Panc1 (cell line): ENCODE measurements at regions not wholly inside any gene's neighbourhood (a gene's known extent, or its start where the extent isn't known, plus 50 kb on each side); places are given as distances from the start of the nearest gene placed in this dataset.

Experiments
- ATAC-seq: fragments of 200-7000 bp; cut with Tn5 transposase; 2 replicates; pipeline ENCODE4 v1.9.1; 2020; ENCODE audit warnings: mild to moderate bottlenecking, moderate library complexity
- BruUV-seq: library from RNA; stranded (reverse); fragments of 400-500 nt; replicated peaks from 2 replicates; lab custom pipeline; 2021; lab: Mats Ljungman, UMichigan
- CTCF ChIA-PET: fragments of 300-600 bp; sonication (Branson Sonifier 250); formaldehyde crosslinking; loops from one replicate; lab custom pipeline; 2022; ENCODE audit warnings: antibody characterized with exemption; lab: Charles Lee
- POLR2A ChIA-PET: fragments of 300-600 bp; sonication (Branson Sonifier 250); formaldehyde crosslinking; loops from one replicate; lab custom pipeline; 2022; ENCODE audit warnings: antibody characterized with exemption; lab: Charles Lee
- DNase-seq: peaks from one replicate; pipeline ENCODE4 v3.0.0-alpha.2; 2010; ENCODE audit warnings: low read depth, low spot score
- H3K27ac ChIP-seq: 2 replicates; pipeline ENCODE4 v1.5.1; 2011; ENCODE audit warnings: mild to moderate bottlenecking, low read length, inconsistent platforms
- H3K27me3 ChIP-seq: fragments of 200-500 bp; sonication (Bioruptor generic); 2 replicates; pipeline ENCODE4 v1.6.0; 2014; ENCODE audit warnings: low read length, inconsistent platforms; ENCODE audit not compliant: control insufficient read depth, insufficient read depth
- H3K36me3 ChIP-seq: fragments of 200-500 bp; sonication (Bioruptor generic); 2 replicates; pipeline ENCODE4 v1.5.1; 2014; ENCODE audit warnings: inconsistent platforms, mild to moderate bottlenecking, low read length, moderate library complexity; ENCODE audit not compliant: control insufficient read depth, insufficient read depth
- H3K4me1 ChIP-seq: 2 replicates; pipeline ENCODE4 v1.5.1; 2011; ENCODE audit warnings: inconsistent platforms, mild to moderate bottlenecking, low read length, moderate library complexity; ENCODE audit not compliant: control insufficient read depth, insufficient read depth
- H3K4me3 ChIP-seq, 2 experiments: 2 replicates each; pipeline ENCODE4 v1.5.1; 2011 to 2012; ENCODE audit warnings: low read depth in 2 of 2, low read length in 2 of 2, mild to moderate bottlenecking in 2 of 2, inconsistent platforms in 1 of 2, moderate library complexity in 1 of 2
- H3K9me3 ChIP-seq: fragments of 200-500 bp; sonication (Bioruptor generic); 2 replicates; pipeline ENCODE4 v1.5.1; 2014; ENCODE audit warnings: low read depth, mild to moderate bottlenecking, inconsistent platforms, low read length, moderate library complexity; ENCODE audit not compliant: control insufficient read depth, insufficient read depth
- POLR2AphosphoS5 ChIP-seq: IDR thresholded peaks from 2 replicates; pipeline ENCODE4 v1.6.1; 2012; ENCODE audit warnings: mild to moderate bottlenecking, low read depth, low read length, moderate library complexity
- SIN3A ChIP-seq: IDR thresholded peaks from 2 replicates; pipeline ENCODE4 v1.6.1; 2012; ENCODE audit warnings: low read depth, mild to moderate bottlenecking, low read length, moderate library complexity, borderline replicate concordance; ENCODE audit not compliant: insufficient read depth
- TCF7L2 ChIP-seq: IDR thresholded peaks from 2 replicates; pipeline ENCODE4 v1.6.1; 2011; ENCODE audit warnings: mild to moderate bottlenecking, low read depth, low read length, inconsistent platforms
- in situ Hi-C: cut with HindIII; loops from 2 replicates; pipeline ENCODE4 v1.10.0; 2016; ENCODE audit warnings: low sequenced_read_pairs, low pct_unique_long_range_greater_than_20kb
- intact Hi-C: fragments of 100-400 bp; cut with micrococcal nuclease; formaldehyde crosslinking; loops from one replicate; pipeline ENCODE4 v1.10.0; 2022; ENCODE audit not compliant: unreplicated experiment
- TF ChIP-seq, protein P1 (sequence below): fragments of 450-650 bp; IDR thresholded peaks from 2 replicates; pipeline ENCODE4 v1.5.1; 2017; ENCODE audit warnings: mild to moderate bottlenecking
- TF ChIP-seq, protein P2 (sequence below), 2 experiments: IDR thresholded peaks; 2 replicates each; pipeline ENCODE4 v1.6.1; 2011 to 2012; ENCODE audit warnings: low read depth in 2 of 2, control low read depth in 1 of 2, low read length in 1 of 2, mild to moderate bottlenecking in 1 of 2, moderate library complexity in 1 of 2; ENCODE audit not compliant: insufficient read depth in 1 of 2

DNA sequence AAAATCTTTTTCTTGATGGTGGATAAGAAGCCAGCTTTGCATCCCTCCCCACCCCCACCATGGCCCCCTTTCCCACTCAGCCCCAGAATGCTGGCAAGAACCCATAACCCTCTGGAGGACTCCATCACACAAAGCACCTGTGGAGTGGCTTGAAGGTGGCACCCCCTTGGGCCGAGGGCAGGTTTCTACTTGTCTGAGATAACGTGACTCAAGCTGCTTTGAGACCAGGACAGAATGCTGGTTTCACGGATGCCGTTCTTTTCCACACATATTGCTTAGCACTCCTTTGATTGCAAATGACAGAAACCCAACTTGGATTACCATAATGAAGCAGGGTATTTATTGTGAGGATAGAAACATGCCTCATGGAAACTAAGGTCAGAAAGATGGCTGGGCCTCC lies 82.2 kb downstream of the LACC1 start:
- BruUV-seq: no TSS peak
- ChIA-PET POLR2A (no interaction called here), CTCF (no interaction called here)
- in situ Hi-C loops: no loop called here
- H3K36me3 ChIP-seq: no peaks in the 10 kb centered on the region
- intact Hi-C loops: no loop called here
- ATAC-seq: no peak
- no peaks in the 10 kb centered on the region for H3K27me3 ChIP-seq
- no peaks in the 10 kb centered on the region for H3K4me1 ChIP-seq
- H3K9me3 ChIP-seq: no peaks in the 10 kb centered on the region
- no peak overlapping the region for H3K4me3 ChIP-seq
- H3K27ac ChIP-seq: no peak overlapping the region
- no peak for TF ChIP-seq POLR2AphosphoS5
- TF ChIP-seq SIN3A: no peak
- no peak for TF ChIP-seq TCF7L2
- TF ChIP-seq, protein P1, sequence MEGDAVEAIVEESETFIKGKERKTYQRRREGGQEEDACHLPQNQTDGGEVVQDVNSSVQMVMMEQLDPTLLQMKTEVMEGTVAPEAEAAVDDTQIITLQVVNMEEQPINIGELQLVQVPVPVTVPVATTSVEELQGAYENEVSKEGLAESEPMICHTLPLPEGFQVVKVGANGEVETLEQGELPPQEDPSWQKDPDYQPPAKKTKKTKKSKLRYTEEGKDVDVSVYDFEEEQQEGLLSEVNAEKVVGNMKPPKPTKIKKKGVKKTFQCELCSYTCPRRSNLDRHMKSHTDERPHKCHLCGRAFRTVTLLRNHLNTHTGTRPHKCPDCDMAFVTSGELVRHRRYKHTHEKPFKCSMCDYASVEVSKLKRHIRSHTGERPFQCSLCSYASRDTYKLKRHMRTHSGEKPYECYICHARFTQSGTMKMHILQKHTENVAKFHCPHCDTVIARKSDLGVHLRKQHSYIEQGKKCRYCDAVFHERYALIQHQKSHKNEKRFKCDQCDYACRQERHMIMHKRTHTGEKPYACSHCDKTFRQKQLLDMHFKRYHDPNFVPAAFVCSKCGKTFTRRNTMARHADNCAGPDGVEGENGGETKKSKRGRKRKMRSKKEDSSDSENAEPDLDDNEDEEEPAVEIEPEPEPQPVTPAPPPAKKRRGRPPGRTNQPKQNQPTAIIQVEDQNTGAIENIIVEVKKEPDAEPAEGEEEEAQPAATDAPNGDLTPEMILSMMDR: no peak
- TF ChIP-seq, protein P2, sequence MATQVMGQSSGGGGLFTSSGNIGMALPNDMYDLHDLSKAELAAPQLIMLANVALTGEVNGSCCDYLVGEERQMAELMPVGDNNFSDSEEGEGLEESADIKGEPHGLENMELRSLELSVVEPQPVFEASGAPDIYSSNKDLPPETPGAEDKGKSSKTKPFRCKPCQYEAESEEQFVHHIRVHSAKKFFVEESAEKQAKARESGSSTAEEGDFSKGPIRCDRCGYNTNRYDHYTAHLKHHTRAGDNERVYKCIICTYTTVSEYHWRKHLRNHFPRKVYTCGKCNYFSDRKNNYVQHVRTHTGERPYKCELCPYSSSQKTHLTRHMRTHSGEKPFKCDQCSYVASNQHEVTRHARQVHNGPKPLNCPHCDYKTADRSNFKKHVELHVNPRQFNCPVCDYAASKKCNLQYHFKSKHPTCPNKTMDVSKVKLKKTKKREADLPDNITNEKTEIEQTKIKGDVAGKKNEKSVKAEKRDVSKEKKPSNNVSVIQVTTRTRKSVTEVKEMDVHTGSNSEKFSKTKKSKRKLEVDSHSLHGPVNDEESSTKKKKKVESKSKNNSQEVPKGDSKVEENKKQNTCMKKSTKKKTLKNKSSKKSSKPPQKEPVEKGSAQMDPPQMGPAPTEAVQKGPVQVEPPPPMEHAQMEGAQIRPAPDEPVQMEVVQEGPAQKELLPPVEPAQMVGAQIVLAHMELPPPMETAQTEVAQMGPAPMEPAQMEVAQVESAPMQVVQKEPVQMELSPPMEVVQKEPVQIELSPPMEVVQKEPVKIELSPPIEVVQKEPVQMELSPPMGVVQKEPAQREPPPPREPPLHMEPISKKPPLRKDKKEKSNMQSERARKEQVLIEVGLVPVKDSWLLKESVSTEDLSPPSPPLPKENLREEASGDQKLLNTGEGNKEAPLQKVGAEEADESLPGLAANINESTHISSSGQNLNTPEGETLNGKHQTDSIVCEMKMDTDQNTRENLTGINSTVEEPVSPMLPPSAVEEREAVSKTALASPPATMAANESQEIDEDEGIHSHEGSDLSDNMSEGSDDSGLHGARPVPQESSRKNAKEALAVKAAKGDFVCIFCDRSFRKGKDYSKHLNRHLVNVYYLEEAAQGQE (IDR thresholded peaks at IDR 0.05; ENCODE audit: insufficient read depth in 1 of 2, low read depth in 2 of 2, low read length in 1 of 2): no peak
- no peak for DNase-seq

DNA sequence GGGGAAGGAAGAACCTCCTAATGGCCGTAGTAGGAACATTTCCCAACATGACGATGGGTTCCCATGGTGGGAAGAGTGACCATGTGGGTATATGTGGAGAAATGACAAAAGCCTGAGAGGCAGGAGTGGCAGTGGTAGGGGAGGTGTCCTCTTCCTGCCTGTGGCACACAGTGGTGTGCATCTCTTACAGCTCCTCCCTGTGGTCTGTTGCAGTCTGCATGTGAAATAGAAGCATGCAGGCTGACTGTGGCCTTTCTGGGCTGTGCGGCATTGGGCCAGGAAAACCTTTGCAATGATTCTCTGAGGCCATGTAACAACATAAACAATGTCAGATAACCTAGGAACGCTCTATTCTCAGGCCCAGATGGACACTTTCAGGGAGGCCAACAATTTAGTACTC lies 84.0 kb downstream of the LACC1 start:
- no peak for TF ChIP-seq TCF7L2
- no peak for TF ChIP-seq SIN3A
- TF ChIP-seq, protein P2 (IDR thresholded peaks at IDR 0.05; ENCODE audit: insufficient read depth in 1 of 2, low read depth in 2 of 2, low read length in 1 of 2): no peak
- TF ChIP-seq POLR2AphosphoS5: no peak
- H3K9me3 ChIP-seq: no peaks in the 10 kb centered on the region
- in situ Hi-C loops: no loop called here
- no peaks in the 10 kb centered on the region for H3K36me3 ChIP-seq
- intact Hi-C loops: no loop called here
- BruUV-seq: no TSS peak
- ChIA-PET POLR2A (no interaction called here), CTCF (no interaction called here)
- DNase-seq: no peak
- H3K4me3 ChIP-seq: no peak overlapping the region
- H3K27ac ChIP-seq: no peak overlapping the region
- ATAC-seq: no peak
- H3K27me3 ChIP-seq: no peaks in the 10 kb centered on the region
- no peaks in the 10 kb centered on the region for H3K4me1 ChIP-seq
